H1 (cell line): ENCODE measurements at regions not wholly inside any gene's neighbourhood (a gene's known extent, or its start where the extent isn't known, plus 50 kb on each side); places are given as distances from the start of the nearest gene placed in this dataset.

ENCODE experiments used
- CTCF ChIA-PET: fragments of 300-600 bp; sonication (Branson Sonifier 250); formaldehyde crosslinking; loops from one replicate; lab custom pipeline; 2021; ENCODE audit not compliant: partially characterized antibody; lab: Charles Lee
- POLR2A ChIA-PET: fragments of 300-600 bp; sonication (Branson Sonifier 250); formaldehyde crosslinking; loops from one replicate; lab custom pipeline; 2021; ENCODE audit warnings: inconsistent platforms; ENCODE audit not compliant: partially characterized antibody; lab: Charles Lee
- DNase-seq, 2 experiments: peaks; one replicate each; pipeline versions ENCODE4 v3.0.0 to v3.0.0-alpha.2; 2010 to 2022; ENCODE audit warnings: low spot score in 2 of 2, low read depth in 1 of 2, mixed read lengths in 1 of 2
- FAIRE-seq: peaks from 2 replicates; lab custom pipeline; 2011; peaks lifted over from hg19 to GRCh38; lab: Jason Lieb, UNC
- H2AFZ ChIP-seq: 2 replicates; pipeline ENCODE4 v1.8.1; 2012; ENCODE audit warnings: low read length, inconsistent platforms
- H2AK5ac ChIP-seq: 2 replicates; pipeline ENCODE4 v1.6.1; 2013; ENCODE audit warnings: low read depth, low read length
- H2BK120ac ChIP-seq: replicated peaks from 2 replicates; pipeline ENCODE3; 2013; ENCODE audit warnings: low read depth, low read length, inconsistent platforms
- H2BK12ac ChIP-seq: 2 replicates; pipeline ENCODE4 v1.6.1; 2013; ENCODE audit warnings: low read depth, low read length
- H2BK15ac ChIP-seq: 2 replicates; pipeline ENCODE4 v1.6.1; 2013; ENCODE audit warnings: low read length
- H2BK20ac ChIP-seq: 2 replicates; pipeline ENCODE4 v1.6.1; 2013; ENCODE audit warnings: low read length
- H2BK5ac ChIP-seq: 2 replicates; pipeline ENCODE4 v1.6.1; 2013; ENCODE audit warnings: low read depth, low read length
- H3K14ac ChIP-seq: 2 replicates; pipeline ENCODE4 v1.6.1; 2013; ENCODE audit warnings: inconsistent platforms; ENCODE audit not compliant: insufficient read length
- H3K18ac ChIP-seq: 2 replicates; pipeline ENCODE4 v1.6.1; 2013; ENCODE audit warnings: low read length; ENCODE audit errors: extremely low read depth
- H3K23ac ChIP-seq: 2 replicates; pipeline ENCODE4 v1.6.1; 2013; ENCODE audit warnings: inconsistent platforms; ENCODE audit not compliant: insufficient read length
- H3K23me2 ChIP-seq: 2 replicates; pipeline ENCODE4 v1.6.1; 2013; ENCODE audit warnings: low read depth, low read length
- H3K27ac ChIP-seq: 2 replicates; pipeline ENCODE4 v1.6.1; 2011; ENCODE audit warnings: low read depth, low read length, inconsistent platforms
- H3K27me3 ChIP-seq, 4 experiments: replicated peaks in 1 of 4; 1 replicate in 1 of 4; 2 replicates in 3 of 4; pipeline versions ENCODE4 v1.6.1 to v1.8.1; 2011 to 2013; ENCODE audit warnings: low read length in 3 of 4, mild to moderate bottlenecking in 3 of 4, inconsistent platforms in 2 of 4, mixed read lengths in 2 of 4, moderate library complexity in 1 of 4; ENCODE audit not compliant: control insufficient read depth in 3 of 4, insufficient read depth in 3 of 4; ENCODE audit errors: extremely low read depth in 1 of 4
- H3K36me3 ChIP-seq, 4 experiments: 2 replicates each; pipeline versions ENCODE4 v1.6.1 to v1.8.1; 2011 to 2013; ENCODE audit warnings: mild to moderate bottlenecking in 4 of 4, low read length in 3 of 4, moderate library complexity in 2 of 4, control low read depth in 1 of 4, inconsistent platforms in 1 of 4; ENCODE audit not compliant: insufficient read depth in 4 of 4, control insufficient read depth in 2 of 4
- H3K4ac ChIP-seq: replicated peaks from 2 replicates; pipeline ENCODE3; 2013; ENCODE audit warnings: low read length, low read depth, mixed read lengths, inconsistent platforms; ENCODE audit not compliant: insufficient read length
- H3K4me1 ChIP-seq, 4 experiments: replicated peaks in 1 of 4; 1 replicate in 1 of 4; 2 replicates in 3 of 4; pipeline versions ENCODE4 v1.6.1 to v1.8.1; 2011 to 2013; ENCODE audit warnings: low read length in 3 of 4, inconsistent platforms in 2 of 4, mixed read lengths in 1 of 4; ENCODE audit not compliant: insufficient read depth in 4 of 4, control insufficient read depth in 3 of 4
- H3K4me2 ChIP-seq, 2 experiments: 2 replicates each; pipeline versions ENCODE4 v1.6.1 to v1.8.1; 2011 to 2013; ENCODE audit warnings: low read depth in 2 of 2, low read length in 2 of 2, control low read depth in 1 of 2, inconsistent platforms in 1 of 2, mild to moderate bottlenecking in 1 of 2; ENCODE audit not compliant: insufficient read depth in 1 of 2
- H3K4me3 ChIP-seq, 4 experiments: fragments of 200-600, 300-600 bp in 1 of 4; sonication (generic), shearing (Covaris generic), sonication (Bioruptor Twin) in 1 of 4; 2 replicates each; pipeline versions ENCODE4 v1.5.1 to v1.8.1; 2011 to 2016; ENCODE audit warnings: low read length in 4 of 4, low read depth in 3 of 4, control low read depth in 2 of 4, inconsistent platforms in 2 of 4, mild to moderate bottlenecking in 2 of 4, mixed read lengths in 1 of 4, moderate library complexity in 1 of 4; ENCODE audit not compliant: insufficient read depth in 2 of 4; ENCODE audit errors: extremely low read depth in 1 of 4
- H3K56ac ChIP-seq: replicated peaks from 2 replicates; pipeline ENCODE3; 2013; ENCODE audit warnings: low read depth, mild to moderate bottlenecking, mixed read lengths, low read length, inconsistent platforms; ENCODE audit not compliant: insufficient read length
- H3K79me1 ChIP-seq: 2 replicates; pipeline ENCODE4 v1.6.1; 2013; ENCODE audit warnings: low read depth, low read length, control low read depth
- H3K79me2 ChIP-seq, 2 experiments: 2 replicates each; pipeline versions ENCODE4 v1.6.1 to v1.8.1; 2012 to 2013; ENCODE audit warnings: low read length in 2 of 2, mild to moderate bottlenecking in 2 of 2, inconsistent platforms in 1 of 2; ENCODE audit not compliant: insufficient read depth in 2 of 2, control insufficient read depth in 1 of 2
- H3K9ac ChIP-seq, 4 experiments: replicated peaks in 1 of 4; 1 replicate in 1 of 4; 2 replicates in 3 of 4; pipeline versions ENCODE4 v1.6.1 to v1.8.1; 2011 to 2013; ENCODE audit warnings: low read depth in 3 of 4, low read length in 3 of 4, control low read depth in 2 of 4, mild to moderate bottlenecking in 2 of 4, moderate library complexity in 2 of 4, inconsistent platforms in 1 of 4; ENCODE audit errors: extremely low read depth in 1 of 4
- H3K9me3 ChIP-seq, 2 experiments: 2 replicates each; pipeline versions ENCODE4 v1.6.1 to v1.8.1; 2012 to 2013; ENCODE audit warnings: mild to moderate bottlenecking in 2 of 2, moderate library complexity in 2 of 2, control low read depth in 1 of 2, inconsistent platforms in 1 of 2, low read depth in 1 of 2, low read length in 1 of 2, mixed read lengths in 1 of 2; ENCODE audit not compliant: insufficient read depth in 2 of 2
- H4K20me1 ChIP-seq, 2 experiments: replicated peaks in 1 of 2; 2 replicates each; pipeline versions ENCODE3 to v1.8.1; 2011 to 2013; ENCODE audit warnings: inconsistent platforms in 2 of 2, low read length in 2 of 2, mild to moderate bottlenecking in 1 of 2; ENCODE audit not compliant: insufficient read depth in 2 of 2, control insufficient read depth in 1 of 2
- H4K5ac ChIP-seq: 2 replicates; pipeline ENCODE4 v1.6.1; 2013; ENCODE audit warnings: low read length, low read depth, mixed read lengths, inconsistent platforms; ENCODE audit not compliant: insufficient read length
- H4K8ac ChIP-seq: 2 replicates; pipeline ENCODE4 v1.8.0; 2013; ENCODE audit warnings: mild to moderate bottlenecking, moderate library complexity, low read length, inconsistent platforms; ENCODE audit not compliant: insufficient read depth; ENCODE audit errors: extremely low read depth
- H4K91ac ChIP-seq: replicated peaks from 2 replicates; pipeline ENCODE3; 2013; ENCODE audit warnings: low read length, mixed read lengths, inconsistent platforms; ENCODE audit not compliant: insufficient read length
- ASH2L ChIP-seq: fragments of 200-600, 300-600 bp; sonication (generic); IDR thresholded peaks from one replicate; pipeline ENCODE4 v1.7.1; 2017; ENCODE audit warnings: low read length
- BACH1 ChIP-seq: IDR thresholded peaks from 2 replicates; pipeline ENCODE4 v1.6.1; 2012; ENCODE audit warnings: low read length, improper control_type of control experiment
- CHD2 ChIP-seq: IDR thresholded peaks from 2 replicates; pipeline ENCODE4 v1.6.1; 2012; ENCODE audit warnings: low read length, improper control_type of control experiment
- EZH2 ChIP-seq: fragments of 200-600 bp; sonication (generic); IDR thresholded peaks from 2 replicates; pipeline ENCODE4 v1.7.1; 2012; ENCODE audit warnings: low read depth, mild to moderate bottlenecking, moderate library complexity, low read length, inconsistent platforms; ENCODE audit not compliant: severe bottlenecking
- FOSL1 ChIP-seq: IDR thresholded peaks from 2 replicates; pipeline ENCODE4 v1.6.1; 2011; ENCODE audit warnings: mild to moderate bottlenecking, low read depth, low read length, moderate library complexity; ENCODE audit not compliant: insufficient read depth
- GTF2F1 ChIP-seq: IDR thresholded peaks from 2 replicates; pipeline ENCODE4 v1.6.1; 2012; ENCODE audit warnings: low read depth, low read length, improper control_type of control experiment, borderline replicate concordance
- KDM4A ChIP-seq: IDR thresholded peaks from one replicate; pipeline ENCODE4 v1.7.1; 2012; ENCODE audit warnings: low read depth, mild to moderate bottlenecking, moderate library complexity, low read length, inconsistent platforms; ENCODE audit not compliant: severe bottlenecking
- KDM5A ChIP-seq: fragments of 200-600 bp; IDR thresholded peaks from 2 replicates; pipeline ENCODE4 v1.7.1; 2012; ENCODE audit warnings: mild to moderate bottlenecking, low read length, inconsistent platforms, mixed read lengths
- NANOG ChIP-seq: IDR thresholded peaks from 2 replicates; pipeline ENCODE4 v1.6.1; 2011; ENCODE audit warnings: low read length, low read depth, mild to moderate bottlenecking, inconsistent platforms; ENCODE audit not compliant: insufficient read depth, poor library complexity, severe bottlenecking
- NRF1 ChIP-seq: IDR thresholded peaks from 2 replicates; pipeline ENCODE4 v1.6.1; 2011; ENCODE audit warnings: mild to moderate bottlenecking, low read depth, low read length, improper control_type of control experiment
- POLR2AphosphoS5 ChIP-seq: IDR thresholded peaks from 2 replicates; pipeline ENCODE4 v1.6.1; 2011; ENCODE audit warnings: low read depth, low read length
- RAD21 ChIP-seq, 2 experiments: IDR thresholded peaks in 1 of 2; conservative IDR thresholded peaks in 1 of 2; 2 replicates each; pipeline ENCODE4 v1.6.1; 2011; ENCODE audit warnings: low read depth in 2 of 2, low read length in 2 of 2, improper control_type of control experiment in 1 of 2, inconsistent platforms in 1 of 2, mild to moderate bottlenecking in 1 of 2, moderate library complexity in 1 of 2
- RNF2 ChIP-seq: fragments of 200-900, 300-1000 bp; sonication (generic); IDR thresholded peaks from 2 replicates; pipeline ENCODE4 v1.7.1; 2016; ENCODE audit warnings: borderline replicate concordance, low read depth, mild to moderate bottlenecking, antibody characterized with exemption, low read length; ENCODE audit not compliant: poor library complexity, severe bottlenecking; ENCODE audit errors: missing control alignments
- TAF7 ChIP-seq: optimal IDR thresholded peaks from 2 replicates; pipeline ENCODE3; 2011; ENCODE audit warnings: low read depth, mild to moderate bottlenecking, inconsistent platforms, low read length, moderate library complexity, borderline replicate concordance
- TEAD4 ChIP-seq: IDR thresholded peaks from 2 replicates; pipeline ENCODE4 v1.6.1; 2012; ENCODE audit warnings: low read depth, low read length, inconsistent platforms, mixed read lengths
- WGBS, 2 experiments: shearing (Covaris generic) in 1 of 2; methylation state at CpG; one replicate each; pipeline versions ENCODE4 v1.1.6 to v1.1.7; 2013 to 2015; ENCODE audit warnings: low lambda C conversion rate in 2 of 2, mixed read lengths in 2 of 2, inconsistent platforms in 1 of 2, low coverage in 1 of 2, missing lambda C conversion rate in 1 of 2; ENCODE audit not compliant: insufficient replicate concordance in 2 of 2, insufficient coverage in 1 of 2, insufficient read length in 1 of 2; ENCODE audit errors: extremely low coverage in 1 of 2, missing lambda C conversion rate in 1 of 2; 5-methylcytosine and 5-hydroxymethylcytosine counted together

DNA sequence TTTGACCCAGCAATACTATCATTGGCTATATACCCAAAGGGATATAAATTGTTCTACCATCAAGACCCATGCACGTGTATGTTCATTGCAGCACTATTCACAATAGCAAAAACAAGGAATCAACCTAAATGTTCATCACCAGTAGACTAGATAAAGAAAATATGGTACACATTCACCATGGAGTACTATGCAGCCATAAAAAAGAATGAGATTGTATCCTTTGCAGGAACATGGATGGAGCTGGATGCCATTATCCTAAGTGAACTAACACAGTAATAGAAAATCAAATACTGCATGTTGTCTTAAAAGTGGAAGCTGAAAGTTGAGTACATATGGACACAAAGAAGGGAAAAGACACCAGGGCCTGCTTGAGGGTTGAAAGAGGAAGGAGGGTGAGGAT, 803.1 kb upstream of the PCDH10 start:
- no peak overlapping the region for H4K91ac ChIP-seq
- no peak overlapping the region for H3K56ac ChIP-seq
- H2BK12ac ChIP-seq = no peak overlapping the region
- no peak overlapping the region for H3K4me2 ChIP-seq
- H2BK15ac ChIP-seq = no peak overlapping the region
- H3K79me1 ChIP-seq = no peaks in the 10 kb centered on the region
- no peak overlapping the region for H2AK5ac ChIP-seq
- no peak overlapping the region for H3K9ac ChIP-seq
- no peak overlapping the region for H2BK20ac ChIP-seq
- no peak for FAIRE-seq
- 95% methylated on average over 1 of the region's 1 CpG; no CpG with 5 or more reads in 1 of the 2 experiments for WGBS, 2 experiments
- peaks cover 7 to 11% of the 10 kb centered on the region in 2 experiments; a peak in 3 of 4 replicates for H3K9me3 ChIP-seq
- no peak for DNase-seq
- no peaks in the 10 kb centered on the region for H3K36me3 ChIP-seq
- no peak overlapping the region for H4K8ac ChIP-seq
- no peaks in the 10 kb centered on the region for H3K79me2 ChIP-seq
- POLR2A ChIA-PET = no interaction called here
- H3K14ac ChIP-seq = no peak overlapping the region
- no peak overlapping the region for H3K27ac ChIP-seq
- no peaks in the 10 kb centered on the region for H3K23me2 ChIP-seq
- no peak overlapping the region for H3K4me3 ChIP-seq
- no peak overlapping the region for H3K18ac ChIP-seq
- H3K27me3 ChIP-seq = no peaks in the 10 kb centered on the region
- CTCF ChIA-PET = interaction anchor here (0.8 to 1.0 kb wide), 2 partner anchors 13 to 195 kb away, joined by 3 read pairs; no protein-coding TSS in a partner anchor
- no peak overlapping the region for H2BK120ac ChIP-seq
- no peak overlapping the region for H3K4ac ChIP-seq
- no peak overlapping the region for H4K5ac ChIP-seq
- H2BK5ac ChIP-seq = no peak overlapping the region
- no peaks in the 10 kb centered on the region for H3K4me1 ChIP-seq
- H3K23ac ChIP-seq = no peak overlapping the region
- no peaks in the 10 kb centered on the region for H4K20me1 ChIP-seq
- no peak overlapping the region for H2AFZ ChIP-seq
- TF ChIP-seq BACH1 (no peak), TAF7 (no peak), POLR2AphosphoS5 (no peak), NRF1 (no peak), ASH2L (no peak), CHD2 (no peak), TEAD4 (no peak), NANOG (no peak), FOSL1 (no peak), KDM4A (no peak), EZH2 (no peak), RAD21 (IDR thresholded peaks at IDR 0.05 in 1 of 2, conservative IDR thresholded peaks at IDR 0.05 in 1 of 2; ENCODE audit: low read depth in 2 of 2, low read length in 2 of 2) (no peak), GTF2F1 (no peak), KDM5A (no peak), RNF2 (no peak)
